ENCODE measurements at regions not wholly inside any gene's neighbourhood (a gene's known extent, or its start where the extent isn't known, plus 50 kb on each side); places are given as distances from the start of the nearest gene placed in this dataset.
"Not testable (repeated sequence)": the region's sequence is repeated elsewhere in the genome, so short reads cannot be mapped to it uniquely, and the experiment has no call there.

DNA sequence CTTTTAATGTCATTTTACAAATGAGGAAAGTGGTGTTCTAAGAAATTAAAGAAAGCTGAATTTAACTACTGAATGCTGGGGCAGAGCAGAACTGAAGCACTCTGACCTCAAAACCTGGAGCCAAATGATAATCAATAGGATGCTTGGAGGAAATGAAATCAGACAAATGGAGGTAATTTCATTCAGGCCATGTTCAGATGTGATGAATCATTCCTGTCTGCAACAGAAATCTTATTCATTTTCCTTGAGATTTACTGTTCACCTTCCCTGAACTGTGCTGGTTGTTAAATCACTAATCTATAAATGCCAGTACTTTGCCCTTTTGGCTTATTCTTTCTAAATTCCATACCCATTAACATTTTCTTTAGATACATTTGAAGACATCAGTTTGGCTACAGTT, 85.6 kb upstream of the SNX7 start:
- no peak overlapping the region for H3K4me3 ChIP-seq
- no peaks in the 10 kb centered on the region for H3K27me3 ChIP-seq
- no peaks in the 10 kb centered on the region for H3K9me3 ChIP-seq
- H3K36me3 ChIP-seq, result no peaks in the 10 kb centered on the region
- DNase-seq, result no peak

DNA sequence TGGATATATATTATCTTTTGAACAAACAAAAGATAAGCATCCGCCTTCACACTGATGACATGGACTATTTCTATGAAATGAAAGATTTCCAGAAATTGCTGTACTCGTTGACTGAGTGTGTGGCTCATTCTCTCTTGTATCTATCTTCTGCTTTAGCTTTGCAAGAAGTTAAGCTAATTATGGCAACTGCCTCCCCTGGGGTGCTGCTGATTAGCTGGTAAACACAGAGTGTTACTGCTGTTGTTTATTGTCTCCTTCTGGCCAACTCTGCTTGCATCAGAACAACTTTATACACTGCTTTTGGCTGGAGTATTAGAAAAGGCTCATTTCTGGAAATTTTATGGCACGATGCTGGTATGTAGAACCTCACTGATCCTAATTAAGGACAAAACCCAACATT, 95.6 kb upstream of the SNX7 start:
- Histone ChIP-seq H3K36me3 (no peaks in the 10 kb centered on the region), H3K27me3 (no peaks in the 10 kb centered on the region), H3K9me3 (peaks cover 3% of the 10 kb centered on the region; the same call in 1 of the 2 replicates), H3K4me3 (no peak overlapping the region)
- no peak for DNase-seq

DNA sequence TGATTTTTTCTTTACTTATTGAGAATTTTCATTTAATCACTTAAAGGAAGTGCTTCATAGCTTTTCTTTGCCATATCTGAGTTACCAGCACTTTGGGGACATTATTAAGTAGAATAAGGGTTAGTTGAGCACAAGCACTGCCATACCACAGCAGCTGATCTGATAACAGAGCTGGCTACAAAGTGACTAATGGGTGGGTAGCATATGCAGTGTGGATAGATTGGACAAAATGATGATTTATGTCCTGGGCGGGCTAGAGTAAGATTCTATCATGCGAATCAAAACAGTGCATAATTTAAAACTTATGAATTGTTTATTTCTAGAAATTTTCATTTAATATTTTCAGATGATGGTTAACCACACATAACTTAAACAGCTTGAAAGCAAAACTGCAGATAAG, 102.2 kb upstream of the SNX7 start:
- Histone ChIP-seq H3K4me3 (no peak overlapping the region), H3K27me3 (no peaks in the 10 kb centered on the region), H3K36me3 (no peaks in the 10 kb centered on the region), H3K9me3 (peaks cover 3% of the 10 kb centered on the region; the same call in 1 of the 2 replicates)
- DNase-seq, result no peak

DNA sequence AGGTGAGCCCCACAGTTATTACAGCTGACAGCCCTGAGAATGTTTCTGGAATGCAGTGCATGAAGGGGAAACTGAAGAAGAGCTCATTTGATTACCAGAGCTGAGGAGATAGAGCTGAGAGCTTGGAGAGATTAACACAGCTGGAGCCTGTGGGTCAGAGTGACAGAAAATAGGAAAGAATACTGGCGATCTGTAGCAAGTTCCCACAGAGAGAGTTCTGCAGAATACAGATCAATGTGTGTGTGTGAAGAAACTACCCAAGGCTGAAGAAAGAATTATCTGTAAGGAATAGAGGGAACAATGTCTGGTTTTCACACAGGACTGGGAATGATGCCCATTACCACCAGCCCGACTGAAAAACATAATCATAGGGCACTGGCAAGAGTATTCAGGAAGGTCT, 103.6 kb upstream of the SNX7 start:
- Histone ChIP-seq H3K4me3 (no peak overlapping the region), H3K9me3 (peaks cover 3% of the 10 kb centered on the region; the same call in 1 of the 2 replicates), H3K36me3 (no peaks in the 10 kb centered on the region), H3K27me3 (no peaks in the 10 kb centered on the region)
- DNase-seq, result no peak

DNA sequence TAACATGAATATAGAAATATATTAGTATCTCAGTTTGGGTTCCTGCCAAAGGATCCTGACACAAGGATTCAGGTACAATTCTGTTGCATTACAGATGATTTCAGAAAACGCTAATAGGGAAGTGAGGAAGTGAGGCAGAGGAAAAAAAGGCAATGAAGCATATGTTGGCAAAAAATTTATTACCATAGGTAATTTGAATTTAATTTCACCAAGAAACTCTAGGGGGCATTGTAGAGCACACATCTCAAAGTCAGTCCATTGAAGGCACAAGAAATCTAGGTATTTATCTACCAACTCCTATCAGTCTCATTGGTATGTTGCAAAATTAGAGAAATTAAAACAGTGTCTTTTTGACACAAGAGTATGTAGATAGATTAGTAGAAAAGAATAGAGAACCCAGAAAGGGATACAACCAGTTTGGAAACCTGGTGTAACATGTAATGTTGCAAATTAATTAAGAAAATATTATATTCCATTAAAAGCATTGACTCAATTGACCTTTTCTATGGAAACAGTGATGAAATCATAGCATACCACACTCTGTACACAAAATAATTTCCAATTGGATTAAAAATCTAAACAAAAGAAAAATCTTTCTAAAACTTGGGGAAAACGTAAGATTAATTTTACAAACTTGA, 104.9 kb upstream of the SNX7 start:
- Histone ChIP-seq H3K4me3 (no peak overlapping the region), H3K27me3 (no peaks in the 10 kb centered on the region), H3K36me3 (no peaks in the 10 kb centered on the region), H3K9me3 (no peaks in the 10 kb centered on the region)
- DNase-seq, result no peak

DNA sequence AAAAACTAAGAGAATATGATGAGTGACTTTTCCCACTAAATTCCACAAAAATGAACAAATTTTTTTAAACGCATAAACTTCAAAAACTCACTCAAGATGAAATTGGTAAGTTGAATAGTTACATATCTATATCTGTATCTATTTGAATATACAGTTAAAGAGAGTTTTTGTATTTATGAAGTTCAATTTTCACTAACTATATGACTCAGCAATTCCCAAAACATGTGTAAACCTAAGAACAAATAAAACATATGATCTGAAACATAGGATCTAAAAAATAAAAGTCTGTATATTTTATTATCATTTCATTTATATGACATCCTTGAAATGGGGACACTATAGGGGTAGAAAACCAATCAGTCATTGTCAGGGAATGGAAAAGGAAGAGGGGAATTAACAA, 105.7 kb upstream of the SNX7 start:
- H3K9me3 ChIP-seq, result no peaks in the 10 kb centered on the region
- H3K4me3 ChIP-seq, result no peak overlapping the region
- no peak for DNase-seq
- H3K27me3 ChIP-seq, result no peaks in the 10 kb centered on the region
- no peaks in the 10 kb centered on the region for H3K36me3 ChIP-seq

DNA sequence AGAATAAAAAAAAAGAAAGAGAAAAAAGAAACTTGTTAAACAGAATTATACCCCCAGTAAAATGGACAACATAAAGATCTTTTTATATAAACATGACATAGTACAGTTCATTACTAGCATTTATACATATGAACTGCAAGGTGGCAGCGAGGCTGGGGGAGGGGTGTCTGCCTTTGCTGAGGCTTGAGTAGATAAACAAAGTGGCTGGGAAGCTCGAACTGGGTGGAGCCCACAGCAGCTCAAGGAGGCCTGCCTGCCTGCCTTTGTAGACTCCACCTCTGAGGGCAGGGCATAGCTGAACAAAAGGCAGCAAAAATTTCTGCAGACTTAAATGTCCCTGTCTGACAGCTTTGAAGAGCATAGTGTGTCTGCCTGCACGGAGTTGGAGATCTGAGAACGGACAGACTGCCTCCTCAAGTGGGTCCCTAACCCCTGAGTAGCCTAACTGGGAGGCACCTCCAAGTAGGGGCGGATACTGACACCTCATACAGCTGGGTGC, 108.9 kb upstream of the SNX7 start:
- not testable (repeated sequence) for H3K4me3 ChIP-seq, H3K27me3 ChIP-seq, H3K36me3 ChIP-seq, DNase-seq, H3K9me3 ChIP-seq

DNA sequence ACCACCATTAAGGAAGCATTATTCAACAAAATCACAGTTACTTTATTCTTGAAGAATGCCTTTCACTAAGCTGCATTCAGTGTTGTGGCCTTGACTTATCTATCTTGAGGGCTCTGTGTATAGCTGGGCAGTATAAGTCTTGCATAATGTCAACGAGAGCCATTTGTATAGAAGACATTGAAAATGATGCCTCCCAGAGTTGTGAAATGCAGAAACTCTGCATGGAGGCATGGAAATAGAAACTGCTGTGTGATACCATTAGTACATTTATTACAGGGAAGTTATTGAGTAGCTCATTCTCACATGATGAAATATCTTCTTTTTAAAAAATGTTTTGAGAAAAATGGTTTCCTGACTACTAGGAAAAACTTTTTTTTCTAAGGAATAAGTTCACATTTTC, 111.4 kb upstream of the SNX7 start:
- no peak for DNase-seq
- Histone ChIP-seq H3K9me3 (no peaks in the 10 kb centered on the region), H3K4me3 (no peak overlapping the region), H3K36me3 (no peaks in the 10 kb centered on the region), H3K27me3 (no peaks in the 10 kb centered on the region)

DNA sequence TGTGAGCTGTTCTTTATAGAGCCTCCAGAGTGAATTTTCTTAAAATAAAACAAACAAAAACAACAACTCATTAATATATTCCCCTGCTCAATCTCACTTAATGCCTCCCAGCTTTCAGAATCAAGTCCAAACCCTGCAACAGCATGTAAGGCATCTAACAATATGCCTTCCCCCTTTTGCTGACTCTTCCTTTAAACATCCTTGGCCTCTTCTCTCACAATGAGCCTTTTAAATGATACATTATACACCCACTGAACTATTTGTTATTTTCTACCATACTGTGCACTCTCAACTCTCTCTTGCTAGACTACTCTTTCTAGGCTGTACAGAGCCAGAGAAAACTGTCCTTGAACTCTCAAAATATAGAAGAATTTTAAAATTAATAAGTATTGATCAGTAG, 115.2 kb upstream of the SNX7 start:
- H3K36me3 ChIP-seq, result no peaks in the 10 kb centered on the region
- H3K27me3 ChIP-seq, result no peaks in the 10 kb centered on the region
- no peak for DNase-seq
- H3K4me3 ChIP-seq, result no peak overlapping the region
- no peaks in the 10 kb centered on the region for H3K9me3 ChIP-seq

DNA sequence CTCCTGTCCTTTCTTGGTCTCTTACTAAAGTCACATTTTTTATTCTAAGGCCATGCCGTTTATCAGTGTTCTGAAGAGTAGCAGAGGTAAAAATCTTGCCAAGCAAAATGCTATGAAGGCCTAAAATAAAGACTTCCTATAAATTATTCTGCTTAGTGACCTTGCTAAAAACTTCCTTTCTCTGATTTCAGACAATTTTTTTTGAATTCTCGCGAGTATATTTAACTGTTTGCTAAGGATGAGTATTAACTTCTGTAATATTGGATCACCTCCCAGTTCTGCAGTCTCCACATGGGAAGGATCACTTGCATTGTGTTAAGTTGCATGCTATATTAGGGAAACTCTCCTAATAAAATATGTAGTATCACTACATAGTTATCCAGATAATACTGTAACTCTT, 123.4 kb upstream of the SNX7 start:
- H3K9me3 ChIP-seq, result no peaks in the 10 kb centered on the region

DNA sequence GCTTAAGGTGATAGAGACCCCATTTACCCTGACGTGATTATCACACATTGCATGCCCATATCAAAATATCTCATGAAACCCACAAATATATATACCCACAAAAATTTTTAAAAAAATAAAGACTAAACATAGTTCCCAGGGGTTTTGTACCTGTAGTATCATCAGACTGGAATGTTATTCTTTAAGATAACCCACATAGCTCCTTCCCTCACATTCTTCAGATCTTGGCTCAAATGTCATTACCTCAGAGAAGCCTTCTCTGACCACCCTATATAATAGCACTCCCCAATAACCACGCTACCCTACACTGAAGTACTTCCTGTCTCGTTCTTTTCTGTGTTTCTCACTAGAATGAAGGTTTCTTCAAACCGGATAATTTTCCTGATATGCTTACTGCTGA, 138.3 kb upstream of the SNX7 start:
- DNase-seq, result no peak
- Histone ChIP-seq H3K27me3 (no peaks in the 10 kb centered on the region), H3K36me3 (no peaks in the 10 kb centered on the region), H3K9me3 (peaks cover 6% of the 10 kb centered on the region), H3K4me3 (no peak overlapping the region)

More for the DNA sequence above, 123.4 kb upstream of the SNX7 start:
- H3K4me3 ChIP-seq, result no peak overlapping the region
- no peaks in the 10 kb centered on the region for H3K27me3 ChIP-seq
- DNase-seq, result no peak
- H3K36me3 ChIP-seq, result no peaks in the 10 kb centered on the region

DNA sequence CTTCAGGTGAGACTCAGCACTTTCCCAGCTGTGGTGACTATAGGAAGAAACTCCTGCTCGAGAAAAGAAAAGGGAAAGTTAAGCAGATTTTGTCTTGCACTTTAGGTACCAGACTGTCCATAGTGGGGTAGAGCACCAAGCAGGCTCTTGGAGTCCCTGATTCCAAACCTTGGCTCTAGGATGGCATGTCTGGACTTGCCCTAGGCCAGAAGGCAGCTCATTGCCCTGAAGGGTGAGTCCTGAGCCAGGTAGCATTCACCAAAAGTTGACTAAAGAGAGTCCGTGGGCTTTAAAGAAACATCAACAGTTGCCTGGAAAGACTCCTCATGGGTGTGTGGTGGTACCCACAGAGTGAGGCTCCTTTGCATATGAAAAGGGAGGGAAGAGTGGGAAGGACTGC, 145.2 kb upstream of the SNX7 start:
- Histone ChIP-seq H3K9me3 (no peaks in the 10 kb centered on the region), H3K27me3 (no peaks in the 10 kb centered on the region), H3K4me3 (no peak overlapping the region), H3K36me3 (no peaks in the 10 kb centered on the region)
- DNase-seq, result no peak

DNA sequence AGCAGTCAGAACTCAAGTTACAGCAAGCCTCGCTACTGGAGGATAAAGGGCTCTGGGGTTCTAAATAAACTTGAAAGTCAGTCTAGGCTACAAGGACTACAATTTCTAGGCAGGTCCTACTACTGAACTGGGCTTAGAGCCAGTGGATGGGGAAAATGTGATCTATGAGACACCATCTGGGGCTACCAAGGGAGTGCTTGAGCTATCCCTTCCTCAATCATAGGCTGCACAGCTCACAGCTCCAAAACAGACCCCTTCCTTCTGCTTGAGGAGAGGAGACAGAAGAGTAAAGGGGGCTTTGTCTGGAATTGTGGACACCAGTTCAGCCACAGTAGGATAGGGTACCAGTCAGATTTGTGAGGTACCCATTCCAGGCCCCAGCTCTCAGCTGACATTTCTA, 145.8 kb upstream of the SNX7 start:
- H3K9me3 ChIP-seq, result no peaks in the 10 kb centered on the region
- H3K36me3 ChIP-seq, result no peaks in the 10 kb centered on the region
- H3K4me3 ChIP-seq, result no peak overlapping the region
- H3K27me3 ChIP-seq, result no peaks in the 10 kb centered on the region
- no peak for DNase-seq

DNA sequence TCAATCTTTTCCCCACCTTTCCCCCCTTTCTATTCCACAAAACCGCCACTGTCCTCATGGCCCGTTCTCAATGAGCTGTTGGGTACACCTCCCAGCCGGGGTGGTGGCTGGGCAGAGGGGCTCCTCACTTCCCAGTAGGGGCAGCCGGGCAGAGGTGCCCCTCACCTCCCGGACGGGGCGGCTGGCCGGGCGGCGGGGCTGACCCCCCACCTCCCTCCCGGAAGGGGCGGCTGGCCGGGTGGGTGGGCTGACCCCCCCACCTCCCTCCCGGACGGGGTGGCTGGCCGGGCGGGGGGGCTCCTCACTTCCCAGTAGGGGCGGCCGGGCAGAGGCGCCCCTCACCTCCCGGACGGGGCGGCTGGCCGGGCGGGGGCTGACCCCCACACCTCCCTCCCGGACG, 149.3 kb upstream of the SNX7 start:
- H3K27me3 ChIP-seq, DNase-seq, H3K4me3 ChIP-seq, H3K36me3 ChIP-seq, H3K9me3 ChIP-seq: not testable (repeated sequence)

DNA sequence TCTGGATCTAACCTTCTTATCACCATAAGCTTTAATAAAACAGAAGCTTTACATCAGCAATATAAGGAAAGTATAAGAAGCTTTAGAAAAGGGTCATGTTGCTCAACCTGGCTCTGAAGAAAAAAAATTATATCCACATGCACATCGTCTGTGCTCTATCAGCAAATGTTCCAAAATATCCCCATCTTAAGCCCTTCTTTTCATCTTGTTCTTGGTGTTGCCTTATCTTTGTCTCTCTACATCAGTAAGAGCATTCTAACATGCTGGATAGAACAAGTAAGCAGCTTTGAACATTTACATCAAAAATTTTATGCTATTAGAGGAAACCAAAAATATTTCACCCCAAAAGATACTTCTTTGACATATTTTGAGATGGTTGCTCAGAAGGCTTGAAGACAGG, 157.8 kb upstream of the SNX7 start:
- no peak overlapping the region for H3K4me3 ChIP-seq
- no peaks in the 10 kb centered on the region for H3K27me3 ChIP-seq
- H3K9me3 ChIP-seq, result peaks cover 12% of the 10 kb centered on the region
- DNase-seq, result no peak
- H3K36me3 ChIP-seq, result no peaks in the 10 kb centered on the region

DNA sequence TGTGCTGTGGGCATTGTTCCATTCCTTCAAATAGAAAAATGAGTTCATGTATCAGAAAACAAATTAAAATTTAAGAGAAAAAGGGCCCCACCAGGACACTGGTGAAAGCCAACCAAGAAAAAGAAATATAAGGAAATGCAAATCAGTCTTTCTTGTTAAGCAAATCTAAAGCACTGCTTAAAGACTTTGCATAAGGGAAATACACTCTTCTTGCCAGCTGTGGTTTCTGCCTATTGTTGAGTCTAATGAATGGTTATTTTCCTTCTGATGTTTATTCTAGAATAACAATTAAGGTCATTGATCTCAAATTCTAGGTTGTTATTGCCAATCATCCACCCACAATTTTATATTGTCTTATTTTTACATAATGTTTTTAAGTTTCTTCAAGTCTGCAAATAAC, 158.6 kb upstream of the SNX7 start:
- Histone ChIP-seq H3K36me3 (no peaks in the 10 kb centered on the region), H3K4me3 (no peak overlapping the region), H3K27me3 (no peaks in the 10 kb centered on the region), H3K9me3 (peaks cover 10% of the 10 kb centered on the region)
- DNase-seq, result no peak

DNA sequence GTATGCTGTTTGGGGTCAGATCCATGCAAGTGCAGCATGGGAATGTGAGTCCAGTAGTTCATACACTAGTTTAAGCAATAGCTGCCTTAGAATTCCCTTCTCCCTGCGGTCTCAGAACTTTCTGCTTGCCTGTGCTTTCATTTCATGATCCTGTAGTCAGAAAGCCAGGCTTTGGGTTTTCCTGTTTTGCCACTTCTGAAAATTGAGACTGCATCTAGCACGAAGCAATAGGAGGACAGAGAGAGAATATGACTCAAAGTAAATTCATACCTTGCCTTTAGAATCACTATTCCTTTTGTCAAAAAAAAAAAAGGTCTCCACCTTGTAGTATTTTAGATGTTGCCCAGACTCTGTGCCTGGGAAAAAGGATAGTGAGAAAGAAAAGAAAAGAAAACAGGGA, 161.2 kb upstream of the SNX7 start:
- no peak for DNase-seq
- H3K9me3 ChIP-seq, result peaks cover 8% of the 10 kb centered on the region
- no peak overlapping the region for H3K4me3 ChIP-seq
- no peaks in the 10 kb centered on the region for H3K27me3 ChIP-seq
- H3K36me3 ChIP-seq, result no peaks in the 10 kb centered on the region

DNA sequence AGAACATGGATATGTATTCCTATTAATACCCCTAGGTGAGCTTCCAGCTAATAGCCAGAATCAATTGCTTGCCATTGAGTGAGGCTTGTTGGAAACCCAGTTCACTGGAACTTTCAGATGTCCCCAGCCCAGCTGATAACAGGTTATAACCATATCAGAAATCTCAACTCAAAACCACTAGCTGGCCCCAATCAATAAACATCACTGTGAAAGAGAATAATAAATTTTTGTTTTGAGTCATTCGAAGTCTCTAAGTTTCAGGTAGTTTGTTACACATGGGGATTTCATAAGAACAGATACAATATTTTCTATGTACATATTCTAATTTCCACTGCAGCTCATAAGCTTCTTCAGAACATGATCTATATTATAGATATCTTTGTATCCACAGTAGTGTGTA, 162.9 kb upstream of the SNX7 start:
- H3K27me3 ChIP-seq, result no peaks in the 10 kb centered on the region
- no peaks in the 10 kb centered on the region for H3K36me3 ChIP-seq
- peaks cover 8% of the 10 kb centered on the region for H3K9me3 ChIP-seq
- no peak overlapping the region for H3K4me3 ChIP-seq
- DNase-seq, result no peak

DNA sequence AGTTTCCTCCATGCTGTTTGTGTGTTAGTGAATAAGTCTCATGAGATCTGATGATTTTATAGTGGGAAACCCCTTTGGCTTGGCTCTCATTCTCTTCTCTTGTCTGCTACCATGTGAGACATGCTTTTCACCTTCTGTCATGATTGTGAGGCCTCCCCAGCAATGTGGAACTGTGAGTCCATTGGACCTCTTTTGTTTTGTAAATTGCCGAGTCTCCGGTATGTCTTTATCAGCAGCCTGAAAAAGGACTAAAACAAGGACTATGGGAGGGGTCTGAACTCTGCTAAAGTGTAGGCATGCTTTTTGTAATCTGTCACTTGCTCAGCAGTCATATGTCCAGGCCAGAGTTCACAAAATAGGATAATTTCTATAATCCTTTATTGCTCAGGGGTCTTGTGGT, 164.0 kb upstream of the SNX7 start:
- no peaks in the 10 kb centered on the region for H3K36me3 ChIP-seq
- no peak for DNase-seq
- H3K4me3 ChIP-seq, result no peak overlapping the region
- peaks cover 8% of the 10 kb centered on the region for H3K9me3 ChIP-seq
- no peaks in the 10 kb centered on the region for H3K27me3 ChIP-seq
